GM21423 (cell line): ENCODE measurements at regions not wholly inside any gene's neighbourhood (a gene's known extent, or its start where the extent isn't known, plus 50 kb on each side); places are given as distances from the start of the nearest gene placed in this dataset.
"Not testable (repeated sequence)": the region's sequence is repeated elsewhere in the genome, so short reads cannot be mapped to it uniquely, and the experiment has no call there.

Experiments
- ATAC-seq: cut with Tn5 transposase; IDR thresholded peaks from one replicate; pipeline ENCODE4 v1.9.1; 2021; ENCODE audit warnings: mild to moderate bottlenecking, moderate library complexity; ENCODE audit not compliant: unreplicated experiment

DNA sequence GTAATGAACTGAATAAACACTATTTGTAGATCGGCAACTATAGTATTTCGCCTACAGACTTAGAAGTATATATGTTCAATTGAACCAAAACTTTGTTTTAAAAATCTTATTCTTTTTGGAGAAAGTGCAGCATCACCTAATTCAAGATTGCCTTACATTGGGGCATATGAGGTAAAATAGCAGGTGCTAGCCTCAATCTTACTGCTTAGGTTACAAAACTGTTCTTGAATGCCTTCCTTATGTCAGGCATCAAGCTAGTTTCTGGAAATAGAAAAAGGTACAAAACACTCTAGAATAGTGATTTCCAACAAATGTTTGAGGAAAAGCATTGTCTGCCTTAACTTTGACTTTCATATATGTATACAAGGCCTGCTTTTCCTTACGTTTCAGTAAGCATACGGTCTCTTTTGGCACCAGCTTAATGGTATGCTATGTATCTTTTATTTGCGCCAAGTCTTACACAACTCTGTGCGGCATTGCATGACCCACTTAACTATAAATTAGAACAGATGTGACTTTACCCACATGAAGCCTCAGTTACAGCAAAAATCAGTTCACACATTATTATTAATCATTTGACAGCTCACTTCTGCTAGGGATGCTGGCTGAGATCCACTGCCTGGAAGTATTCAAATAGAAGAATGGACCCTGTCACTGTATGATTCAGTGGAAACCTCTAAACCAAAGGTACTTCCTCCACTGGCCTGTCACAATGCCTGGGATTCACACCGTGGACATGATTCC is 174.1 kb downstream of the PRELID2 start:
- no peak for ATAC-seq

DNA sequence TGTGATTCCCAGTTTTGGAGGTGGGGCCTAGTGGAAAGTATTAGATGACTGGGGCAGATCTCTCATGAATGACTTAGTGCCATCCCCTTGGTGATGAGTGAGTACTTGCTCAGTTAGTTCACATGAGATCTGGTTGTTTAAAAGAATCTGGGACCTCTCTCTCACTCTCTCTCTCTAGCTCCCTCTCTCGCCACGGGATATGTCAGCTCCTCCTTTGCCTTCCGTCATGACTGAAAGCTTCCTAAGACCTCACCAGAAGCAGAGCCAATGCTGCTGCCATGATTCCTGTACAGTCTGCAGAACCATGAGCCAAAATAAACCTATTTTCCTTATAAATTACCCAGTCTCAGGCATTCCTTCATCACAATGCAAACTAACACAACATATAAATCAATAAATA is 176.7 kb downstream of the PRELID2 start:
- no peak for ATAC-seq

DNA sequence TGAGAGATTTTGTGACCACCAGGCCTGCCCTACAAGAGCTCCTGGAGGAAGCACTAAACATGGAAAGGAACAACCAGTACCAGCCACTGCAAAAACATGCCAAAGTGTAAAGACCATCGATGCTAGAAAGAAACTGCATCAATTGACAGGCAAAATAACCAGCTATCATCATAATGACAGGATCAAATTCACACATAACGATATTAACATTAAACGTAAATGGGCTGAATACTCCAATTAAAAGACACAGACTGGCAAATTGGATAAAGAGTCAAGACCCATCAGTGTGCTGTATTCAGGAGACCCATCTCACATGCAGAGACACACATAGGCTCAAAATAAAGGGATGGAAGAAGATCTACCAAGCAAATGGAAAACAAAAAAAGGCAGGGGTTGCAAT is 182.4 kb downstream of the PRELID2 start:
- ATAC-seq = not testable (repeated sequence)

GRCh38 chr5:145647137-145647536 is 188.0 kb downstream of the PRELID2 start:
- ATAC-seq = not testable (repeated sequence)

DNA sequence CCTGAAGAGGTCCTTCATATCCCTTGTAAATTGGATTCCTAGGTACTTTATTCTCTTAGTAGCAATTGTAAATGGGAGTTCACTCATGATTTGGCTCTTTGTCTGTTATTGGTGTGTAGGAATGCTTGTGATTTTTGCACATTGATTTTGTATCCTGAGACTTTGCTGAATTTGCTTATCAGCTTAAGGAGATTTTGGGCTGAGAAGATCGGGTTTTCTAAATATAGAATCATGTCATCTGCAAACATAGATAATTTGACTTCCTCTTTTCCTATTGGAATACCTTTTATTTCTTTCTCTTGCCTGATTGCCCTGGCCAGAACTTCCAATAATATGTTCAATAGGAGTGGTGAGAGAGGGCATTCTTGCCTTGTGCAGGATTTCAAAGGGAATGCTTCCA is 191.9 kb downstream of the PRELID2 start:
- ATAC-seq = not testable (repeated sequence)

DNA sequence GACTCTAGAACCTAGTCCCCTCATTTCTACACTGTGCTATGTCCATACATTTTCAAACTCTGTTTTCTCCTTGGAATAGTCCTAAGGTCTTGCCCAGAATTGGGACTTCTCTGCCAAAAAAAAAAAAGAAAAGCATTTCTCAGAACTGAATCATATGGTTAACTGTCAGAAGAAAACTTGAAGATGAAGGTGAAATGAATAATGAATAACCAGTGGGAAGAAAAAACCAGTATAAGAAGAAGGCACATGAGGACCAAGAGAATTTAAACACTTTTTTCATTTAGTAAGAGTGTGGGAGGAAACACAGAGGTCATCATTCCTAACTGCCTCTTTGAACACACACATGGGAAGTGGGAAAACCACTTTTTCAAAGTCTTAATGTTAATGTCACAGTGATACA is 197.7 kb downstream of the PRELID2 start:
- ATAC-seq = no peak

- no peak for ATAC-seq
These were observed 198.8 kb downstream of the PRELID2 start for GRCh38 chr5:145636371-145636770.

DNA sequence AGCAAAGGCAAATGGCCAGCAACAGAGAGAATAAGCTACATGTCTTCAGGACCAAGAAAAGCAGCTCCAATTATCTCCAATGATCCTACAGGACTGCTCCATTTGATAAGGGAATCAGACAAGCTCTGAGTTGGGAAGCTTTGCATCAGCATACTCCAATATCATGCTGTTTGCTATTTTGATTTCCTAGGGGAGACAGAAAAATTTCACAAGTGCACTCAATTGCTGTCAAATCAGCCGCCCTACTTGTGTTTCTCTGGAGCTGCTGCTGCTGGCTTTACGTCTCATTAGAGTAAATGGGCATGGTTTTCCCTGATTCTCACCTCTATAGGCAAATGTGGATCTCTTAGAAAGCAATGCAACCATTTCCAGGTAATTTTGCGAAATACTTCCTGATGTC is 201.7 kb downstream of the PRELID2 start:
- no peak for ATAC-seq

DNA sequence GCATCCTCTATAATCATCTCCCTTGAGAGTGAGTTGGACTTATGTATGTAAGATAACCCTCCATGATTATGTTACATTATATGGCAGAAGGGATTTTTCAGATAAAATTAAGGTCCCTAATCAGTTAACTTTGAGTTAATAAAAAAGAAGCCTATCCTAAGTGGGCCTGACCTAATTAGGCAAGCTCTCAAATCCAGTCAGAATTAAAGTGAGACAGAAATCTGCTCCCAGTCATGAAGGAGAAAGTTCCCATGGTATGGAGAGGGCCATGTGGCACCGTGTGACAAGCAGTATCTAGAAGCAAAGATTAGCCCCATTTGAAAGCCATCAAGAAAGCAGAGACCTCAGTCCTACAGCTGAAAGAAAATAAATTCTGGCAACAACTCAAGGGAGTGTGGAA is 202.4 kb downstream of the PRELID2 start:
- no peak for ATAC-seq

DNA sequence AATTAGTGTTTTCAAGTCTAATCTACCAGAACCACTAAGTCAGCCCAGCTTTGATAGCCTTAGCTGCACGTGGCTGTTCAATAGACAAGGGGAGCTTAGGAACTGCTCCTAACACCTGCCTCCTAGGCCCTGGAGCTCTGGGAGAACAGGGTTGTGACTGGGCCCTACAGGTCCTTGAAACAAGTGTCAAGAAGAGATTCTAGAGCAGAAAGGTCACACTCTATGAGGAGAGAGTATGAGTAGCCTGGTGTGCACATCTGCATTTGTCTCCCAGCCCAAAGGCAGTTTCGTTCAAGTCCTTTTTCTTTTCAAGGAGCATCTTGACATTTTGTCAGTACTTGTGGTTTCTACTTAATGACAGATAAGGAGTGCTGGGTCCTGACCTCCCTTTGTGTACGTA is 206.1 kb downstream of the PRELID2 start:
- no peak for ATAC-seq

- no peak for ATAC-seq
These were observed 206.6 kb downstream of the PRELID2 start for GRCh38 chr5:145628525-145628924.

DNA sequence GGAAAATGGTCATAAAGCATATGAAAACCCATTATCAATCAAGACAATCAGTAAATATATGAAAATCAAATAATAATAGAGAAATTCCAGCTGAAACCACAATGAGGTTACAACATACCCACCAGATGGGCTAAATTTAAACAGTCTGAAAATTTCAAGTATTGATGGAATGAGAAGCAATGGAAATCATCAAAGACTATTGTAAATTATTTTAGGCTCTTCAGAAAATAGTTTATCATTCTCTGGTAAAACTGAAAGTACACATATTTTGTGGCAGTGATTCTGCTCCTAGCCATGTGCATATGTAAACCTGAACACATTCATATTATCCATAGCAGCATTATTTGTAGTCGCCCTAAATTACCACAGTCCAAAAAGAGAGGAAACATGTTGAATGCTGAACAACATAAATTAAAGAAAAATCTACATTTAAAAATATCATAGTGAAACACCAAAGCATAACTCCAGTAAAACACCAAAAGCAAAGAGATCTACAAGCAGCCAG is 215.3 kb downstream of the PRELID2 start:
- ATAC-seq = no peak

GRCh38 chr5:145616739-145617138 is 218.4 kb downstream of the PRELID2 start:
- not testable (repeated sequence) for ATAC-seq

DNA sequence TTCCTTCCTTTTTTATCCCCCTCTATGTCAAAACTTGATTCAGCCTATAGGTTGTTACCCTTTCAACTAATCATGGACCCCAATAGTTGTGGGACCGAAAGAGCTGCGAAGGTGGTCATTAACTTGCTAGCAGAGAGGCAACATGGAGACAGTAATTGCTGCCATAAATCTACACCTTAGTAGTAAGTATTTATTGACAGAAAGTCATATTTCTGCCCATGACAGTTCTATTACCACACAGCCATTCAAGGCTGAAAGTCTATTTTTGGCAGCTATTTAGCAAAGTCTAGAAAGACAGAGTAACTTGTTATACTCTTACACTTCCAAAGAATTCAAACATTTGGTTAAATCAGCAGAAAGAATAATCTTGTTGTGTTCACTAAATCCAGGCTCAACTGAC is 236.2 kb downstream of the PRELID2 start:
- no peak for ATAC-seq

DNA sequence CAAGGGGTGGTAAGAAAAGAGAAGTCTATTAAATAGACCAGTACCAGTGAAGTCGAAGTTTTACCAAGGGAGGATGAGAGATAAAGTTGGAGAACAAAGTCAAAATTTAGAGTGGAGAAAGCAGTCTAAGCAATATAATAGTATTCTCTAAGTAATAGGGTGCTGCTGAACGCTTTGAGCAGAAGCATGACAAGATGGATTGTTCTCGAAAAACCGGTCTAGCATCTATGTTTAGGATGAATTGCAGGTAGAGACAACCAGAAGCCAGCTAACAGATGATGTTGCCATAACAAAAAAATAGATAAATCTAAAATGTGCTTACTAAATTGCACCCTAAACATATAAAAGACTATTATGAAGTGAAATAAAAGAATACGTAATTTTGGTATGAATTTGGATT is 237.0 kb downstream of the PRELID2 start:
- no peak for ATAC-seq

DNA sequence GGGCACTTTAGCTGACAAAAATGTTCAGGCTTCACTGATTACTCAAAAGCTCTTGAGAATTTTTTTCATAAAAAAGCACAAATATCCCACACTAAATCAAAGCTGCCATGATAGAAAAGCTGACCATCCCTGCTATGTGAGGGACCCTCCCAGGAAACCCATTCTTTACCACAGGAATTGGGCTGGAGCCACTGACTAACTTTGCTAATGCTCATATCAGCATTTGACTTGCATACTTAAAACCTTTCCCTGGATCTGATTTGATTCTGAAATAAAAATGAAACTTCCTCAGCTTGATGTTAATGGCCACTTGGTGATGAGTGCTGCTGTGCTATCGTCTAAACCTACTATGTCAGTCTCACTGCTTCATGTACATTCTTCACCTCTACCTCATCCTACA is 243.6 kb downstream of the PRELID2 start:
- no peak for ATAC-seq

- no peak for ATAC-seq
These were observed 246.1 kb downstream of the PRELID2 start for GRCh38 chr5:145589063-145589462.

DNA sequence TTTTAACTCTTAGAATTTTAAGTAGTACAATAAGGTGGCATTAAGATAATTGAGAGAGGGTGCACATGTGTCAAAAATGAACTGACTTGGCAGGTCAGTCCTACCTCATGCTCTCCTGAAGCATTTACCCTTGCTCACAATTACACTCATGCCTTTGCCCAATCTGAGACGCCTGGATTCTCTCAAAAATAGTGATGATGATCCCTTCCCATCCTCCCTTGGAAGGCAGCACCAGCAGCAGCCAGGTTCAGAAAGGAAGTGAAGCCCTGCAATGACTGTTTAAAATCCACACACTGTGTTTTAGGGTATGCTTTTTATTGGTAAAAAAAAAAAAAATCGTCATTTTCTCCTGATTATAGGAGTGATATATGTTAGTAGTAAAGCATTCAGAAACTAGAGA is 246.6 kb downstream of the PRELID2 start:
- ATAC-seq = no peak

DNA sequence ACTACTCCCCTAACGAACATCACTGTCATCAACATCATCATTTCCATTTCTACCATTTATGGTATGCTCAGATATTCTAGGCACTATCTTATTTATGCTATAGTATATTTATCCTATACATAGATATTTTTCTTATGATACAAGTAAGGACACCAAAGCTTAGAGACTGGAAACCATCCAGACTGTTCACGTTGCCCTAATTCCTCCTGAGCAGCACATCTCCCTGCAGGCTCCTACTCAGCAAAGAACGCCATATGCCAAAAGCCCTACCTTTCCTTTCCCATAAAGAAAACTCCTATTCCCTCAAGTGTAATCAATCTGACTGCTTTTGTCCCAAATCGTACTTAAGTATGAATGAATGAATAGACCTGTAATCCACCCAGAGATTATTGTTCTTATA is 247.0 kb downstream of the PRELID2 start:
- ATAC-seq = no peak

DNA sequence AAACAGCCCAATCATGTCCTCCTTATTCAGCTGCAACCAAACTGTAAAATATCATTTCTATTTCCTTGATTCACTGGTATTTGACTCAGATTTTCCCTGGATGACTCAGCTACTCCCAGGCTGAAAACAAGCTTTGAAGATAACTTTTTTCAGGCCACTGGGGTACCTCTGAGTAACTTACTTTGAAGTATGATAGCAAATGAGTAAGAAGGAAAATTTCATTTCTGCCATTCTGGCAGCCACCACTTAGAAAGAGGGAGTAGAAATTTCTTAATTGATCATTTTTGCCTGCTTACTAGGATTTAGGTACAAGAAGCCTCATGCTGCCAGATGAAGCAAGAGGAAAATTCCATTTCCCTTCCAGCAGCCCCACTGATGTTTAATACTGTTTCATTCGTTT is 247.4 kb downstream of the PRELID2 start:
- no peak for ATAC-seq

DNA sequence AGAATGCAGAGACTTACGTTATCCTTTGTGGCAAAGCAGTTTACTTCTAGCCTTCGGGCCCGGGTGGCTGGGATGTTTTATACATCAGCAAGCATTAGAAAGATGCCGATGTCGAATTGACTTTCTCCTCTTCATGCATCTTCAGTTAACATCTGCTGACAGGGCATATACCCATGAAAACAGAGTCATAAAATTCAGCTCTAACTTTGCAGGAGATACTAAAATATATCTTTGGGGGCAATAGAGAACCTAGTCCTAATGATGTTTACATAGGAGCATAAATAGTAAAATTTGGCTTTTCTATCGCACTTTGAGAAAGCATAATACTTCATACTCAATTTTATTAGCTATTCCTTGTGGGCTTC is 247.9 kb downstream of the PRELID2 start:
- no peak for ATAC-seq

- ATAC-seq = no peak
These were observed 248.4 kb downstream of the PRELID2 start for GRCh38 chr5:145586661-145587307.
